Stimulated activated CD8-positive, alpha-beta memory T cell treated with anti-CD3 and anti-CD28 coated beads, Interleukin-4, amount 100 ng/mL, for 1 hour (primary cell): ENCODE measurements at regions not wholly inside any gene's neighbourhood (a gene's known extent, or its start where the extent isn't known, plus 50 kb on each side); places are given as distances from the start of the nearest gene placed in this dataset.

Experiments
- DNase-seq, 2 donors: peaks; one replicate each; pipeline ENCODE4 v3.0.0-alpha.2; 2020; ENCODE audit warnings: low read depth in 2 of 2, low spot score in 1 of 2

DNA sequence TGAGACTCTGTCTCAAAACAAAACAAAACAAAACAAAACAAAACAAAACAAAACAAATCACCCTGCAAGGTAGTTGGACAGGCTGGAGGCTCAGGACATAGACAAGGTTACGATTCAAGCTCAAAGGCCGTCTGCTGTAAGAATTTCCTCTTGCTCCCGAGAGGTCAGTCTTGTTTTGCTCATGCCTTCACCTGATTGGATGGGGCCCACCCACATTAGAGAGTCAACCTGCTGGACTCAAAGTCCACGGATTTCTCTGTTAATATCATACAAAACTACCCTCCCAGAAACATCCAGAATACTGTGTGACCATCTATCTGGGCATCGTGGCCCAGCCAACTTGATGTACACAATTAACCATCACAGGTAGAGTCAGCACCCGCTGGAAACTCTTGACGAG lies 330.0 kb upstream of the EEF2KMT start:
- DNase-seq = no peak

DNA sequence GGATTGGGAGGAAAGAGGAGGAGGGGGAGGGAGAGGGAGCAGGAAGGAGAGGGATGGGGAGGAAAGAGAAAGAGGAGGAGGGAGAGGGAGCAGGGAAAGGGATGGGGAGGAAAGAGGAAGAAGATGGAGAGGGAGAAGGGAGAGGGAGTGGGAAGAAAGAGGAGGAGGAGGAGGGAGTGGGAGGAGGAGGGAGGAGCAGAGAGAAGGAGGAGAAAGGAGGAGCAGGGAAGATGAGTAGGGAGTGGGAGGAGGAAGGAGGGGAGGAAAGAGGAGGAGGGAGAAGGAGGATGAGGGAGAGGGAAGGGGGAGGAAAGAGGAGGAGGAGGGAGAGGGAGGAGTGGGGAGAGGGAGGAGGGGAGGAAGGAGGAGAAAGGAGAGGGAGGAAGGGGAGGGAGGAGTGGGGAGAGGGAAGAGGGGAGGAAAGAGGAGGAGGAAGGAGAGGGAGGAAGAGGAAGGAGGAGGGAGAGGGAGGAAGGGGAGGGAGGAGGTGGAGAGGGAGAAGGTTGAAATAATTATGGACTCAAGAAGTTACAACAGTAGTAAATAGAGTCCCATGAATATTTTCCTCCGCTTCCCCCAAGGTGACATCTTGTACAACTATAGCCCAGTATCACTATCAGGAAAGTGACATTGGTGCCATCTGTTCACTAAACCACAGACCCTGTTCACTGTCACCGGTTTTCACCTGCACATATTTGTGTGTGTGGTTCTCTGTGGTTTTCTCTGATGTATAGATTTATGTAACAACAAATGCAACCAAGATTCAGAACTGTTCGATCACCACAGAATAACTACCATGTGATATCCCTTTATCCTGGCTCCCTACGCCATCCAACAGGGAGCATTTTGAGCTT lies 325.3 kb upstream of the EEF2KMT start:
- no peak for DNase-seq

DNA sequence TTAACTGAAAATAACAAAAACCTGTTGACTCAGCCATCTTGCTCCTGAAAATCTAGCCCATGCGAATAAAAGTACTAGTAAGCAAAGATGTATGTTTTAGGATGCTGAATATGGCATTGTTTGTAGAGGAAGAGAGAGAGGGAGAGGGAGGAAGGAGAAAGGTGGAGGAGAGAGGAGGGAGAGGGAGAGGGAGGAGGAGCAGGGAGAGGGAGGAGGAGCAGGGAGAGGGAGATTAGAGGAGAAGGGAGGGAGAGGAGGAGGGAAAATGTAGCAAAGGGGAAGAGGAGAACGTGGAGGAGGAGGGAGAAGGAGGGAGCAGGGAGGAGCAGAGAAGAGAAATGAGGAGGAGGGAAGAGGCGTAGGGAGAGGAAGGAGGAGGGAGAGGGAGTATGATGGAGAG lies 324.5 kb upstream of the EEF2KMT start:
- DNase-seq = no peak

DNA sequence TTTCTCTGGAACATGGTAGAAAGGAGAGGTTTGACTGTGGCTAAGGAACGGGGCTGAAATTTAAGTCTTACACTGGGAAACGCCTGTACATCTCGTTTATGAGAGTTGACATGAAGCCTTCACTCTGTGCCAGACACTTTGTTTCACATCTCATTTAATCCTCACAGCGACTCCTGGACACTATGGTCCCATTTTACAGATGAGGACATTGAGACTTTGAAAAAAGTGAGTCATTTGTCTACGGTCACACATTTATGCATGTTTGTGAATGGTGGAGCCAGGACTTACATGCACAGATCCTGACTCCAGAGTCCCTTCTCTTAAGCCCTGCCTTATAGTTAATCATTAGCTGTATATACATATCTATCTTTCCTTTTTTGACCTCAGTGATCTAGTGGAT lies 318.4 kb upstream of the EEF2KMT start:
- no peak for DNase-seq

DNA sequence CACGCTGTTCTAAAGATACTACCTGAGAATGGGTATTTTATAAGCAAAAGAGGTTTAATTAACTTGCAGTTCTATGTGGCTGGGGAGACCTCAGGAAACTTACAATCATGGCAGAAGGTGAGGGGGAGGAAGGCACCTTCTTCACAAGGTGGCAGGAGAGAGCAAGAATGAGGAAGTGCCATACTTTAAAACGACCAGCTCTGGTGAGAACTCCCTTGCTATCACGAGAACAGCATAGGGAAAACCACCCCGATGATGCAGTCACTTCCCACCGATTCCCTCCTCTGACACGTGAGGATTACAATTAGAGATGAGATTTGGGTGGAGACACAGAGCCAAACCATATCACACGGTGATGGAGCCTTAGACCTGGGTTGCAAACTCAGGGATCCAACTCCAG lies 317.5 kb upstream of the EEF2KMT start:
- no peak for DNase-seq

DNA sequence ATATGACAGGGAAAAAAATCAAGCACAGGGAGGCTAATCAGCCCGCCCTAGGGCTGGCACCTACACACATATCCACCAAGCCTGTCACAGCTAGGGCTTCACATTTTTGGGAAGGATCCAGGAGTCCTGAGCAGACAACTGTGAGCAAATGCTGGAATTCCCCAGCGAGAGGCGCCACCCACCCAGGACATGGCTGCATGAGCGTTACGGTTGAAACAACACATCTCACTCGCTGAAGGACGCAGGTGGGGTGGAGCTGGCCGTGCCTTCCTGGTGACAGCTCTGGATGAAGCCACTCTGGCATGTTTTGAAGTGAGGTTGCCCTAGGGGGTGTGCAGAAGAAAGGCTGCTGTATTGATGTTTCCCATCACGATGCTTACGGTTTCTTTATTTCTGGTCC lies 315.1 kb upstream of the EEF2KMT start:
- no peak for DNase-seq

DNA sequence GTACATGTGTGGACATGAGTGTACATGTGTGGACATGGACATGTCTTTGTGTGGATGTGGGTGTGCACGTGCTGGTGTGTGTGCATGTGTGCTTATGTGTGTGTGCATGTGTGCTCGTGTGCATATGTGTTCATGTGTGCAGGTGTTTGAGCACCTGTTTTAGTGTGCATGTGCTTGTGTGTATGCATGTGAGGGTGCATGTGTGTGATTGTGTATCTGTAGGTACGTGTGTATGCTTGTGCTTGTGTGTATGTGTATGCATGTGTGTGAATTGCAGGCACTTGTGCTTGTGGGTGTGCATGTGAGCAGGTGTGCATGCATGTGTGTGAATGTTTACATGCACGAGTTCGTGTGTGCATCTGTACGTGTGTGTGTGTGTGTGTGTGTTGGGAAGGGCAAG lies 300.6 kb upstream of the EEF2KMT start:
- no peak for DNase-seq

DNA sequence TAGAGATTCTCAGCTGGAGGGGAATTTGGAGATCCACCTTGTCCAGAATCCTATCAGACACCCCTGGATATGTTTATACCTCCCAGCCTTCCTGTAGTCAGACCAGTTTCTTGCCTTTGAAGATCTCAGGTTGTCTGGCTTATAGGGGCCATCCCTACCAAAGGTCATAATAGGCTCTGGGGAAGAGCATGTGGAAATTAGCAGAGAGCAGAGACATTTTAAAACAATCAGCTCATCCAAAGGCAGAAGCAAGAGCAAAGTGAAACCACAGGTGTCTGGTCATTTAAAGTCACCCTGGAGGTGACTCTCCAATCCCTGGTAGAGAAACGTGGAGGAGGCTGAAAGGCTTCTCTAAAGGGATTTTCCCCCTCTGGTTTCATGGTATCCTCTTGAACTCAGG lies 299.3 kb upstream of the EEF2KMT start:
- no peak for DNase-seq

DNA sequence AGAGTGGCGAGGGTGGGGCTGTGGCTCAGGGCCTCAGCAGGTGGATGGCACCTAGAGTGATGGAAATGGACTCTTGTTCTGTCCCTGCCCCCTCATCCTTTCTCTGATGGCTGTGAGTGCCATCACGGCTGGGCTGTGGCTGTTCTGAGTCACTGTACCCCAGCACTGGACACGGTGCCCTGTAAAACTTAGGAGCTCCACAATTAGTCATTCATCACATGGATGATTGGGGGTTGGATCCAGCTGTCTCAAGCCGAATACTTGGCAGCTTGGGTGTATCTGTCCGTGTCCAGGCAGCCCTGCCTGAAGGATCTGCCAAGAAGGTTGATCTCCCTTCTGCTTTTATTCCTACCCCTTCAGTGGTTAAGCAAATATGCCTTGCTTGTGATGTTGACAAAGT lies 295.5 kb upstream of the EEF2KMT start:
- DNase-seq = no peak

DNA sequence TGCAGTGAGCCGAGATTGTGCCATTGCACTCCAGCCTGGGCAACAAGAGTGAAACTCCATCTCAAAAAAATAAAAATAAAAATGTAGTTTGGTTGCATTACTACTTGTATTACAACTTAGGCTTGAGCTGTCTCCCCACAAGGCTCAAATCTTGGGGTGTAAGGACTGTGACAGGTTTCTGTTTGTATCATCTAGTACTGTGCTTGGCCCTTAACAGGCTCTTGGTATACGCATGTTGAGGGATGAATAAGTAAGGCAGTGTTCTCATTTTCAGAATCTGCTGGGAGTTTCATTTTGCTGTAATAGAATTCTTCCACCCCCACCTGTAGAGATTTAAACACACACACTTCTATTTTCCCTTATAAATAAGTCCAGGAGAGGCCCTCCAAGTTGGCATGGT lies 289.4 kb upstream of the EEF2KMT start:
- no peak for DNase-seq

DNA sequence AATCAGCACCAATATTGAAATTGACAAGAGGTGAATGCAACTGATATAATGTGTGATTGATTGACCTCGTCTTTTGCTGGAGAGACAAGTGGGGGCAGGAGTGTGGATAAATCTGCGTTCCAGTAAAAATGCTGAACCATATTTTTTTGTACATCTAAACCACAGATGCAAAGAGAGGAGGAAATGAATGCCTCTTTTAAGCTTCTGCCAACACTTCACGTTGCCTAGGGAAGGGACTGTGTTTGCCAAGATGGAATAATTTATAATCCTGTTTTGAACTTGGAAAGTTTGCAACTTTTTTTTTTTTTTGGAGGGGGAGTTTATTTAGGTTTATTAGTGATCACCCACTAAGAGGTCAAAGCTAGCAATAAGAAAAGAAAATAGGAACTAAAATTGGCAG lies 288.2 kb upstream of the EEF2KMT start:
- no peak for DNase-seq

DNA sequence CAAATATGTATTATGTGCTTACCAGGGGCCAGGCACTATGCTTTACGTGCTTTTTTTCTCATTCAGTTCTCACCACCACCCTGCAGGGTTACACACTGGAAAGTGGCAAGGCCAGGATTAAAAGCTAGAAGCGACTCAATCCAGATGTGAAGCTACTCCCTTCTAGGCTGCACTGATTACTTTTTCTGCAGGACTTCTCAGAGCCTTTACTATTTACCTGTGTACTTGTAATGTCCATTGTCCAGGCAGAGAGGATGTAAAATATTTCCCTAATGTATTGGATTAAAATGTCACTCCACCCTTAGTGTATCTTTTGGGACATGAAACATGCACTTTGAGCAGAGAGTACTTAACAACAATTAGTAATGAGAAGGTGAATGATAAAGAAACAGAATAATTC lies 287.5 kb upstream of the EEF2KMT start:
- DNase-seq = no peak

DNA sequence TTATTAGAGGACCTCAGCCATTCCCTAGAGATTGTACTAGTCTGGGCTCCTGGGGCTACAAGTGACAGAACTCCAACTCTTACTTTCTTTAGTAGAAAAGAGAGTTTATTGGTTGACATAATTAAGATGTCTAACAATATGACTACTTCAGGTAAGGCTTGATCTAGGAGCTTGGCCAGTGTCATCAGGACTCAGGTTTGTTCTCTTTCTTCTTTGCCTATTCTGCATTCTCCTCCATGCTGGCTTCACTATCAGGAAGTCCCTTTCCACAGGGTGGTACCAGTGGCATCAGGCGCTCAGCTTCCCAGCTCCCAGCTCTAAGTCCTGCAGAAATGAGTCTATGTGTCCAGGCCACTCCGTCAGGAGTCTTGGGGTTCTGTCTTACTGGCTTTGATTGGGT lies 286.1 kb upstream of the EEF2KMT start:
- DNase-seq = no peak

DNA sequence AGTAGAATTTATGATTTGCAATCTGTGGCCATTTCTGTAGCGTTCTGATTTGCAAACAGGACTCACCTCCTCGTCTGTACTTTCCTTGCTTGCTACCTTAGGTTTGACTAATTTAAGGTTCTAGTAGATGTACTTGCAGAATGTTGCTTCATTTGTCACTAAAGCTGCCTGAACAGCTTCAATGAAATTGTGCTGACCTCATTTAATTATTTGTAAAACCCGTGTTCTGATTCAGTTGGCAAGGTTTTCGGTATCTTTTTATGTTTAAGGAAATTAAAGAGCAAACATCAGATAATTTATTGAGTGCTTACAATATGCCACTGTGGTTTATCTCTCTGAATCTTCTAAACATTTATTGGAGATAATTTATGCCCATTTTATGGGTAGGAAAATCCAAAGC lies 284.9 kb upstream of the EEF2KMT start:
- DNase-seq = no peak

DNA sequence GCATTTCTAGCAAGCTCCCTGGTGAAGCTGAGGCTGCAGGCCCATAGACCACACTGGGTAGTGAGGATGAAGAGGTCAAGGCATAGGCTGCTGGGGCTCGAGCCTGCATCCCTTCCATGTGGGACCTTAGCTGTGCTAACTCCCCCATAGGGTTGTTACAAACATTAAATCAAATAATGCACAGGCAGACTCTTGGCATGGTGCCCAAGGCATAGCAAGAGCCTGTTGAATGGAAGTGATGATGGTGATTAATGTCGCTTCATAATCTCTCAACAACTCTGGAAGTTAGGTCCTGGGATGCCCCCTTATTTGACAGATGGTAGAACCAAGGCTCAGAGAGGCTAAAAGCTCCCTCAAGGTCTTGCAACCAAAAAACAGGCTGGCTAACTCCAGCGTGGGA lies 283.9 kb upstream of the EEF2KMT start:
- DNase-seq = no peak

DNA sequence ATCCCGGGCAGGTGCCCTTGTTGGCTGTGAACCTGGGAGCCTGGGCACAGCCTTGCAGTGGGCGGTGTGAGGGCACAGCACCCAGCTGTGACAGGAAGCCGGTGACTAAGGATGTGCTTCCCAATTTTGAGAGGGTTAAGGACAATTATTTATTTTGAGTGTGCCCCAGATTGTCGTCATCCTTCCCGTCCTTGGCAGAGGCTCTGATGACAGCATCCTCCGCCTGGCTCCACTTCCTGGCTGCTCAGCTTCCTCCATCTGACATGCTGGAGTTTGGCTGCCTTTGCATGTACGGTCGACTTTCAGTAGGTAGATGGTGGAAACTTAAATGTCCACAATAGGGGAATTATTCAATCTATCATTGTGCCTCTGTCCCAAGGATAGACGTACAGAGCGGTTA lies 282.4 kb upstream of the EEF2KMT start:
- no peak for DNase-seq

DNA sequence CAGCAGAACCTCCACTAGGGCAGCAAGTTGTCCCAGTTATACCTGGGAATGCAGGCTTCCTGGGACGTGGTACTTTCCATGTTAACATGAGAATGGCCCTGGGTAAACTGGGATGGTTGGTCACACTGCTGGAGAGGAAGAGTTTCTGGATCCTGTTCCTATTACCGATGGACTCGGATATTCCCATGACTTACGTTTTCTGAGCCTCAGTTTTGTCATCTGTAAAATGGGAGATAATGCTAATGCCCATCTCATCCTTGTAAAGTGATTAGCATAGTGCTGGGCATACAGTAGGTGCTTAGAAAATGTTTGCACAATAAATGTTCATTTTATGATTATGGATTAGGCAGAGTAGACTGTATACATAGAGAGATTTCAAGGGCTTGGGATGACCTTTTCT lies 280.9 kb upstream of the EEF2KMT start:
- no peak for DNase-seq

DNA sequence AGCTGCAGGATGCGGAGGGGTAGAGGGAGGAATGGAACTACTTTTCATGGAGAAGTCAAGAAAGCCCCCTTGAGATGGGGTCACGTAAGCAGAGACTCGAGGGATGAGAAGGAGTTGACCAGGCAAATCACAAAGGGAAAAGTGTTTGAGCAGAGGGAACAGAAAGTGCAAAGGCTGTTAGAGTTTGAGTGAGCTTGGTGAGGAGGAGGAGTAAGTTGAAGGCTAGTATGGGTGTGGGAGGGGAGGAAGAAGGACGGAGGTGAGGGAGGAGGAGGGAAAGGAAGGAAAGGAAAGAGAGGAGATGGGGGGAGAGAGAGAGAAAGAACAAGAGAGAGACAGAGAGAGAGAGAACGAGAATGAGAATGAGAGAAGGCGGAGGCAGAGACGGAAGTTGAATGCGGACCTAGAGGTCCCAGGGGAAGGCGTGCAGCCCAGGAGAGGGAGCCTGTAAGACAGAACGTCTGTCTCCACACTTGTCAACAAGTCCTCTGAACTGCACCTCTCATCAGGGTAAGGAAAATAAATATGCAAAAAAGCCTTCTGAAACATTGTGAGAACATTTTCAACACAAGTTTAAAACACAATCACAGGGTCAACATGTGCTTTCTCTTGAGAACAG lies 279.8 kb upstream of the EEF2KMT start:
- no peak for DNase-seq

DNA sequence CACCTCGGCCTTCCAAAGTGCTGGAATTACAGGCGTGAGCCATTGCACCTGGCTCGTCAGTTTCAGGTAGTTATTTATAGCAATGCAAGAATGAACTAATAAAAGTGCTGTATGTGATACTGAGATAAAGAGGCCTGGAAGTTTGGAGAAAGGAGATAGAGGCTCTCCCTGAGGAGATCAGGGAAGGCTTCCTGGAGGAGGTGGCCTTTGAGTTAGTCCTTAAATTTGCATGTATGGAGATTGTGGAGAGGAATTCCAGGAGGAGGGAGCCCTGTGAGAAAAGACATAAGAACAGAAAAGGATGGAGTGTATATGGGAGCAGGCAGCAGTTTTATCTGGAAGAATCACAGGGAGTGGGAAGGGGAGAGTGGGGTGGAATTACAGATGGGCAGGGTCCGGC lies 276.6 kb upstream of the EEF2KMT start:
- no peak for DNase-seq

DNA sequence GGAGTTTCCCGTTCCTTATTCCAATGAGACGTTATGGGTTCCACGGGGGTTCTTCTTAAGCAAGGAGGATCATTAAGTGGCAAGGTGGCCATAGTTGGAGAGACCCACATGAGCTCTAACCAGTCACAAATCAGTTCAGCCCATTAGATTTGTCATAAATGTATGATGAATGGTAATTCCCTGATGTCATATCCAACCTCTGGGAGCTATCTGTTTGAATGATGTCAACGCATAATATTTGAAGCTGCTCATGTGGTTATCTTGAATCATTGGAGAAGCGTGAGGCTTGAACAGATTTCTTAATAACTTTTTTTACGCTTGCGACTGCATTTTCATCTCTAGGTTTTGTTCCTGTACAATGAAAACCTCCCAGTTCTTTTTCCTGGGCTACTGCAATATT lies 270.4 kb upstream of the EEF2KMT start:
- DNase-seq = no peak

DNA sequence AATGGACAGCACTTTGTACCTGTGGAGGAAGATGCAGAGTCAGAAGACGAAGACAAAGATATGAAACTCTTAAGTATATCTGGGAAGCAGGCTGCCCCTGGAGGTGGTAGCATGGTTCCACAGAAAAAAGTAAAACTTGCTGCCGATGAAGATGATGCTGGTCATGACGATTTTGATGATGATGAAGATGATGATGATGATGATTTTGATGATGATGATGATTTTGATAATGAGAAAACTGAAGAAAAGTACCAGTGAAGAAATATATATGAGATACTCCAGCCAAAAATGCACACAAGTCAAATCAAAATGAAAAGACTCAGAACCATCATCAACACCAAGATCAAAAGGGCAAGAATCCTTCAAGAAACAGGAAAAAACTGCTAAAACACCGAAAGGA lies 268.5 kb upstream of the EEF2KMT start:
- DNase-seq = no peak

DNA sequence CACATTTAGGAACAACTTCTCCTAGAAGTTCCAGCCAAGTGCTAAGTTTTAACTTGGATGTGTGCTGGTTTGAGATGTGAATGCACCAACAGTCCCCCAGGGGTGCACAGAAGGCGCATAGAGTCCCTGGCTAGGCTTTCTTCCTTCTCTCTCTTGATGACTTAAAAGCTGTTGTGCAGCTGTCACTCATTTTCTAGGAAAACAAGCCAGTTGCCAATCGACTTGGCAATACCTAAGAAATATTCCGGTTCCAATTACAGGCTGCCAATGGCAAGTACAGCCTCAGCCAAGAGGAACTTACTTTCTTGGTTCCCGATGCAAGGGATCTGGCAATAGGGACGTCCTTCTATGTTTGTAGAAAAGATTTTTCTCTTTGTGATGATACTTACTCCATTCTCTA lies 266.6 kb upstream of the EEF2KMT start:
- no peak for DNase-seq

DNA sequence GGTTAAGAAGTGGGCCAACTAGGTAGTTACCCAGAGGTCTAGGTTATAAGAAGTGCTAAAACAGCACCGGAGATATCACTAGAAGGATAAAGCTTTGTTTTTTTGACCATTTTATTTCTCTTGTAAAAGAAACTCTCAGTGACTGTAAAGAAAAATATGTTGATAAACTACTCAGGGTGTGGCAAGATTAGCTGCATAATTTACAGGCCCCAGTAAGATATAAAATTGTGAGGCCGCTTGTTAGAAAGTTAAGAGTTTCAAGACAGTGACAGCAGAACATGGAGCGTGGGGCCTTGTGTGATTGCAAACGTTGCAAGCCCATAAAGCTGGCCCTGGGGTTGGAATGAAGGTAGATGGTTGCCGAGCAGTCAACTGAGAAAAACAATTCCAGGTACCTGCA lies 263.7 kb upstream of the EEF2KMT start:
- no peak for DNase-seq
